Hepatocyte (in vitro differentiated cells): ENCODE measurements at regions not wholly inside any gene's neighbourhood (a gene's known extent, or its start where the extent isn't known, plus 50 kb on each side); places are given as distances from the start of the nearest gene placed in this dataset.

ENCODE experiments used
- DNase-seq: peaks from one replicate; pipeline ENCODE4 v3.0.0-alpha.2; 2016; ENCODE audit warnings: low spot score
- H2AFZ ChIP-seq: fragments of 200-600 bp; sonication (generic); 2 replicates; pipeline ENCODE4 v1.6.0; 2016; ENCODE audit warnings: antibody characterized with exemption, mild to moderate bottlenecking
- H3K27ac ChIP-seq: fragments of 200-600 bp; sonication (generic); 2 replicates; pipeline ENCODE4 v1.5.1; 2016; ENCODE audit warnings: mild to moderate bottlenecking
- H3K27me3 ChIP-seq: fragments of 200-600 bp; sonication (generic); 2 replicates; pipeline ENCODE4 v1.6.1; 2016
- H3K36me3 ChIP-seq: fragments of 200-600 bp; sonication (generic); replicated peaks from 2 replicates; pipeline ENCODE4 v1.5.1; 2016; ENCODE audit warnings: low read depth; ENCODE audit not compliant: insufficient read depth
- H3K4me1 ChIP-seq: fragments of 200-600 bp; sonication (generic); 2 replicates; pipeline ENCODE4 v1.5.1; 2016; ENCODE audit warnings: mild to moderate bottlenecking, moderate library complexity; ENCODE audit not compliant: insufficient read depth
- H3K4me2 ChIP-seq: fragments of 200-600 bp; sonication (generic); 2 replicates; pipeline ENCODE4 v1.6.0; 2016
- H3K4me3 ChIP-seq: fragments of 200-600 bp; sonication (generic); 2 replicates; pipeline ENCODE4 v1.5.1; 2016; ENCODE audit warnings: mild to moderate bottlenecking
- H3K79me2 ChIP-seq: fragments of 200-600 bp; sonication (generic); 2 replicates; pipeline ENCODE4 v1.6.0; 2017; ENCODE audit warnings: mild to moderate bottlenecking
- H3K9me2 ChIP-seq: fragments of 200-600 bp; sonication (generic); replicated peaks from 2 replicates; pipeline ENCODE4 v1.6.0; 2017; ENCODE audit warnings: mild to moderate bottlenecking; ENCODE audit not compliant: insufficient read depth
- H3K9me3 ChIP-seq: fragments of 200-600 bp; sonication (generic); 2 replicates; pipeline ENCODE4 v1.5.1; 2016; ENCODE audit warnings: low read depth, mild to moderate bottlenecking
- H4K20me1 ChIP-seq: fragments of 200-600 bp; sonication (generic); 2 replicates; pipeline ENCODE4 v1.6.0; 2016; ENCODE audit warnings: mild to moderate bottlenecking; ENCODE audit not compliant: insufficient read depth, poor library complexity, severe bottlenecking
- CTCF ChIP-seq: fragments of 200-600 bp; sonication (generic); IDR thresholded peaks from 2 replicates; pipeline ENCODE4 v1.5.1; 2016; ENCODE audit warnings: antibody characterized with exemption, mild to moderate bottlenecking; ENCODE audit not compliant: poor library complexity
- EZH2 ChIP-seq: fragments of 200-600 bp; sonication (generic); IDR thresholded peaks from 2 replicates; pipeline ENCODE4 v1.6.1; 2016; ENCODE audit warnings: antibody characterized with exemption, mild to moderate bottlenecking, borderline replicate concordance
- EZH2phosphoT487 ChIP-seq: fragments of 200-600 bp; sonication (generic); IDR thresholded peaks from one replicate; pipeline ENCODE4 v1.6.1; 2018; ENCODE audit warnings: antibody characterized with exemption, mild to moderate bottlenecking, low read depth, moderate library complexity; ENCODE audit not compliant: unreplicated experiment, severe bottlenecking
- WGBS: methylation state at CpG from one replicate; pipeline ENCODE4 v1.1.6; 2016; ENCODE audit warnings: low lambda C conversion rate; ENCODE audit errors: missing lambda C conversion rate; 5-methylcytosine and 5-hydroxymethylcytosine counted together

DNA sequence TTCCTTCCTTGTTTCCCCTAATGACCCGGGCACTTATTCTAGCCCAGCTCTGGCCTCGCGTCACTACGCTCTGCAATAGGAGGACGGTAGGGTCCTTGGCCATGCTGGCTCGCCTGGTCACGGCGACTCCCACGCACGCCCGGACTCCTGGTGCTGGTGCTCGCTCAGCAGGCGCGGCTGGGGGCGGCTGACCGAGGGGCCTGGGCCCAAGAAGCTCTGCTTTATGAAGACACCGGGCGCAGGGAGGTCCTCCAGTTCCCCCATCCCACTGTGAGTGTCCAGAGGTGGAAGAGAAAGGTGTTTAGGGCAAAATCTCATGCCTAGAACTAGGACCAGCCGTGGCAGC lies 54.2 kb upstream of the ZNF32 start:
- H3K4me1 ChIP-seq: no peaks in the 10 kb centered on the region
- no peaks in the 10 kb centered on the region for H4K20me1 ChIP-seq
- H3K4me3 ChIP-seq: no peak overlapping the region
- H3K27me3 ChIP-seq: no peaks in the 10 kb centered on the region
- WGBS: 96% methylated on average over 19 of the region's 19 CpGs
- H3K36me3 ChIP-seq: no peaks in the 10 kb centered on the region
- H3K4me2 ChIP-seq: no peak overlapping the region
- no peak for DNase-seq
- H2AFZ ChIP-seq: no peak overlapping the region
- no peaks in the 10 kb centered on the region for H3K79me2 ChIP-seq
- no peak overlapping the region for H3K27ac ChIP-seq
- H3K9me3 ChIP-seq: no peaks in the 10 kb centered on the region
- TF ChIP-seq EZH2 (no peak), CTCF (no peak), EZH2phosphoT487 (no peak)
- no peaks in the 10 kb centered on the region for H3K9me2 ChIP-seq

- H3K9me2 ChIP-seq: no peaks in the 10 kb centered on the region
- H4K20me1 ChIP-seq: no peaks in the 10 kb centered on the region
- H3K4me1 ChIP-seq: no peaks in the 10 kb centered on the region
- H3K4me2 ChIP-seq: no peak overlapping the region
- no peak for DNase-seq
- H3K27me3 ChIP-seq: no peaks in the 10 kb centered on the region
- TF ChIP-seq EZH2phosphoT487: no peak
- no peaks in the 10 kb centered on the region for H3K9me3 ChIP-seq
- no peak overlapping the region for H2AFZ ChIP-seq
- H3K4me3 ChIP-seq: no peak overlapping the region
- H3K79me2 ChIP-seq: no peaks in the 10 kb centered on the region
- H3K36me3 ChIP-seq: no peaks in the 10 kb centered on the region
- WGBS: 94% methylated on average over 31 of the region's 33 CpGs
- no peak overlapping the region for H3K27ac ChIP-seq
These were observed 53.7 kb upstream of the ZNF32 start for GRCh38 chr10:43702213-43702935.

GRCh38 chr10:43701295-43701694 lies 52.6 kb upstream of the ZNF32 start:
- H3K27me3 ChIP-seq: no peaks in the 10 kb centered on the region
- 89% methylated on average over 7 of the region's 7 CpGs for WGBS
- no peak overlapping the region for H2AFZ ChIP-seq

GRCh38 chr10:43700306-43700705 lies 51.6 kb upstream of the ZNF32 start:
- H3K27me3 ChIP-seq: no peaks in the 10 kb centered on the region
- H3K4me1 ChIP-seq: no peaks in the 10 kb centered on the region
- DNase-seq: no peak
- H4K20me1 ChIP-seq: no peaks in the 10 kb centered on the region
- TF ChIP-seq EZH2 (no peak), EZH2phosphoT487 (no peak), CTCF (no peak)
- no peaks in the 10 kb centered on the region for H3K36me3 ChIP-seq
- no peak overlapping the region for H3K4me3 ChIP-seq
- WGBS: 63% methylated on average over 4 of the region's 4 CpGs
- H2AFZ ChIP-seq: no peak overlapping the region
- no peak overlapping the region for H3K27ac ChIP-seq
- no peaks in the 10 kb centered on the region for H3K9me3 ChIP-seq
- no peaks in the 10 kb centered on the region for H3K79me2 ChIP-seq
- H3K4me2 ChIP-seq: no peak overlapping the region
- H3K9me2 ChIP-seq: no peaks in the 10 kb centered on the region

More at GRCh38 chr10:43701295-43701694, 52.6 kb upstream of the ZNF32 start:
- TF ChIP-seq EZH2phosphoT487 (no peak), CTCF (no peak), EZH2 (no peak)
- H3K4me2 ChIP-seq: no peak overlapping the region
- H3K4me1 ChIP-seq: no peaks in the 10 kb centered on the region
- H3K4me3 ChIP-seq: no peak overlapping the region
- H4K20me1 ChIP-seq: no peaks in the 10 kb centered on the region
- DNase-seq: no peak
- H3K9me2 ChIP-seq: no peaks in the 10 kb centered on the region
- H3K9me3 ChIP-seq: no peaks in the 10 kb centered on the region
- H3K79me2 ChIP-seq: no peaks in the 10 kb centered on the region
- H3K27ac ChIP-seq: no peak overlapping the region
- H3K36me3 ChIP-seq: no peaks in the 10 kb centered on the region
